WTC11 (cell line): ENCODE measurements at regions not wholly inside any gene's neighbourhood (a gene's known extent, or its start where the extent isn't known, plus 50 kb on each side); places are given as distances from the start of the nearest gene placed in this dataset.

Experiments used
- CTCF ChIP-seq: fragments of 200-600 bp; IDR thresholded peaks from 2 replicates; pipeline ENCODE4 v1.8.0; 2022; ENCODE audit warnings: antibody characterized with exemption
- FOXP4 ChIP-seq: sonication (generic); formaldehyde crosslinking; IDR thresholded peaks from 2 replicates; pipeline ENCODE4 v1.8.0; 2022; ENCODE audit warnings: mild to moderate bottlenecking, missing genetic modification reagents
- MAX ChIP-seq: sonication (generic); formaldehyde crosslinking; IDR thresholded peaks from 2 replicates; pipeline ENCODE4 v1.8.0; 2022; ENCODE audit warnings: mild to moderate bottlenecking, missing genetic modification reagents

GRCh38 chr10:125216861-125217260 is 56.5 kb upstream of the CTBP2 start:
- no peak for TF ChIP-seq CTCF
- TF ChIP-seq FOXP4 (CRISPR knock-in tag) = no peak
- TF ChIP-seq MAX (CRISPR knock-in tag) = no peak
